ENCODE measurements at regions not wholly inside any gene's neighbourhood (a gene's known extent, or its start where the extent isn't known, plus 50 kb on each side); places are given as distances from the start of the nearest gene placed in this dataset.

GRCh38 chr1:80274256-80274655, 1267.7 kb upstream of the ADGRL4 start:
- Histone ChIP-seq H3K9me3 (no peaks in the 10 kb centered on the region), H3K27ac (no peak overlapping the region), H3K4me3 (no peak overlapping the region), H3K27me3 (no peaks in the 10 kb centered on the region), H3K4me1 (no peaks in the 10 kb centered on the region), H3K36me3 (no peaks in the 10 kb centered on the region)
- no peak for TF ChIP-seq CTCF (IDR thresholded peaks at IDR 0.05)
- DNase-seq (ENCODE audit: low spot score): no peak

GRCh38 chr1:80272495-80272894, 1266.0 kb upstream of the ADGRL4 start:
- Histone ChIP-seq H3K4me3 (no peak overlapping the region), H3K9me3 (no peaks in the 10 kb centered on the region), H3K36me3 (no peaks in the 10 kb centered on the region), H3K27ac (no peak overlapping the region), H3K27me3 (no peaks in the 10 kb centered on the region), H3K4me1 (no peaks in the 10 kb centered on the region)
- TF ChIP-seq CTCF (IDR thresholded peaks at IDR 0.05): no peak
- no peak for DNase-seq (ENCODE audit: low spot score)

- H3K4me3 ChIP-seq: no peak overlapping the region
- H3K27ac ChIP-seq: no peak overlapping the region
- H3K4me1 ChIP-seq: no peaks in the 10 kb centered on the region
- no peak for TF ChIP-seq CTCF (IDR thresholded peaks at IDR 0.05)
- H3K36me3 ChIP-seq: no peaks in the 10 kb centered on the region
- peaks cover 0 to 24% of the 10 kb centered on the region in 2 donors for H3K9me3 ChIP-seq
- no peak for DNase-seq (ENCODE audit: low spot score)
- no peaks in the 10 kb centered on the region for H3K27me3 ChIP-seq
These were observed 1252.1 kb upstream of the ADGRL4 start for GRCh38 chr1:80258659-80259058.

GRCh38 chr1:80251591-80251990, 1245.1 kb upstream of the ADGRL4 start:
- Histone ChIP-seq H3K4me3 (no peak overlapping the region), H3K27ac (no peak overlapping the region), H3K9me3 (no peaks in the 10 kb centered on the region), H3K36me3 (no peaks in the 10 kb centered on the region), H3K4me1 (no peaks in the 10 kb centered on the region), H3K27me3 (no peaks in the 10 kb centered on the region)
- TF ChIP-seq CTCF (IDR thresholded peaks at IDR 0.05): no peak
- no peak for DNase-seq (ENCODE audit: low spot score)

GRCh38 chr1:80251171-80251570, 1244.6 kb upstream of the ADGRL4 start:
- no peaks in the 10 kb centered on the region for H3K4me1 ChIP-seq
- no peak for DNase-seq (ENCODE audit: low spot score)
- no peak for TF ChIP-seq CTCF (IDR thresholded peaks at IDR 0.05)

GRCh38 chr1:80250573-80251168, 1244.1 kb upstream of the ADGRL4 start:
- Histone ChIP-seq H3K9me3 (no peaks in the 10 kb centered on the region), H3K4me1 (no peaks in the 10 kb centered on the region), H3K27me3 (no peaks in the 10 kb centered on the region), H3K36me3 (no peaks in the 10 kb centered on the region), H3K4me3 (no peak overlapping the region), H3K27ac (no peak overlapping the region)
- no peak for TF ChIP-seq CTCF (IDR thresholded peaks at IDR 0.05)
- DNase-seq (ENCODE audit: low spot score): no peak

More at GRCh38 chr1:80251171-80251570, 1244.6 kb upstream of the ADGRL4 start:
- H3K4me3 ChIP-seq: no peak overlapping the region
- H3K27me3 ChIP-seq: no peaks in the 10 kb centered on the region
- H3K36me3 ChIP-seq: no peaks in the 10 kb centered on the region
- H3K9me3 ChIP-seq: no peaks in the 10 kb centered on the region
- no peak overlapping the region for H3K27ac ChIP-seq

Measured in right atrium auricular region (tissue), 2 donors.